ENCODE measurements at regions not wholly inside any gene's neighbourhood (a gene's known extent, or its start where the extent isn't known, plus 50 kb on each side); places are given as distances from the start of the nearest gene placed in this dataset.

- H3K27ac Mint-ChIP-seq: no peak overlapping the region
- Histone ChIP-seq H3K18ac (ENCODE audit: insufficient read length, low read depth, low read length) (no peak overlapping the region), H4K5ac (ENCODE audit: insufficient read length, low read depth, low read length) (no peak overlapping the region), H3K27me3 (ENCODE audit: insufficient read depth, low read length) (no peaks in the 10 kb centered on the region), H3K4me2 (ENCODE audit: insufficient read depth, insufficient read length, low read length) (peak overlapping the region; percentile 81), H3K23me2 (ENCODE audit: insufficient read length, low read depth, low read length, poor library complexity, severe bottlenecking) (peaks cover 5% of the 10 kb centered on the region), H3K79me2 (ENCODE audit: insufficient read depth, low read length) (no peaks in the 10 kb centered on the region), H3K9me3 (ENCODE audit: control insufficient read depth, low read depth, low read length) (no peaks in the 10 kb centered on the region), H2BK120ac (ENCODE audit: low read depth, low read length, poor library complexity, severe bottlenecking) (no peak overlapping the region), H4K8ac (replicated peaks; ENCODE audit: insufficient read length, low read depth, low read length) (no peak overlapping the region), H3K23ac (ENCODE audit: insufficient read length, low read depth, low read length) (no peak overlapping the region), H3K56ac (ENCODE audit: insufficient read length, low read depth, low read length) (no peak overlapping the region), H3K14ac (ENCODE audit: insufficient read depth, low read length) (no peak overlapping the region), H2BK12ac (ENCODE audit: insufficient read length, low read depth, low read length) (no peak overlapping the region), H2BK5ac (ENCODE audit: insufficient read length, low read length) (no peak overlapping the region), H3K4ac (ENCODE audit: low read depth, low read length) (no peak overlapping the region), H3K9ac (ENCODE audit: extremely low read depth, insufficient read length, low read length) (no peak overlapping the region), H4K20me1 (ENCODE audit: control insufficient read depth, insufficient read depth, insufficient read length) (no peaks in the 10 kb centered on the region), H2AK5ac (ENCODE audit: insufficient read length, low read length) (no peak overlapping the region), H3K27ac (ENCODE audit: insufficient read length, low read depth, low read length) (no peak overlapping the region), H2BK20ac (ENCODE audit: low read depth, low read length, poor library complexity, severe bottlenecking) (no peak overlapping the region), H2BK15ac (ENCODE audit: low read depth, low read length) (no peak overlapping the region), H3K79me1 (ENCODE audit: insufficient read depth, low read depth, low read length, poor library complexity, severe bottlenecking) (no peaks in the 10 kb centered on the region), H4K91ac (ENCODE audit: insufficient read length, low read depth, low read length) (no peak overlapping the region), H3T11ph (ENCODE audit: low read length) (no peak overlapping the region), H2AFZ (ENCODE audit: low read length) (no peak overlapping the region), H3K4me1 (ENCODE audit: insufficient read depth, low read length) (peaks cover 7% of the 10 kb centered on the region; the same call in 1 of the 2 replicates)
- no peak for TF ChIP-seq CTCF (conservative IDR thresholded peaks at IDR 0.05)
- no CpG with 5 or more reads among the region's 5 CpGs for WGBS (ENCODE audit: extremely low coverage, insufficient read length, low lambda C conversion rate)
- peaks cover 0 to 4% (median 2%) of the 10 kb centered on the region in 3 experiments; a peak in 3 of 7 replicates for H3K36me3 Mint-ChIP-seq (ENCODE audit: insufficient read depth in 1 of 3, low read depth in 3 of 3)
- peaks cover 0 to 6% of the 10 kb centered on the region in 2 experiments; a peak in 2 of 5 replicates for H3K9me3 Mint-ChIP-seq
- H3K4me1 Mint-ChIP-seq: peaks cover 42 to 43% of the 10 kb centered on the region in 2 experiments
- no peak for DNase-seq
- peak overlapping the region; percentile 73 to 80 for H3K4me3 Mint-ChIP-seq
- H3K27me3 Mint-ChIP-seq (ENCODE audit: low read depth): peaks cover 52% of the 10 kb centered on the region
These were observed 69.5 kb upstream of the SYT13 start for GRCh38 chr11:45355706-45356041.

Data from H9 (cell line).